Mesendoderm (in vitro differentiated cells): ENCODE measurements at regions not wholly inside any gene's neighbourhood (a gene's known extent, or its start where the extent isn't known, plus 50 kb on each side); places are given as distances from the start of the nearest gene placed in this dataset.

Source experiments
- DNase-seq: peaks from one replicate; pipeline ENCODE4 v3.0.0; 2013
- H2AK5ac ChIP-seq: 2 replicates; pipeline ENCODE4 v1.6.1; 2013; ENCODE audit warnings: low read length, inconsistent platforms
- H2BK120ac ChIP-seq: 2 replicates; pipeline ENCODE4 v1.6.1; 2013; ENCODE audit warnings: low read depth, mild to moderate bottlenecking, low read length, moderate library complexity, mixed read lengths
- H2BK15ac ChIP-seq: replicated peaks from 2 replicates; pipeline ENCODE4 v1.6.1; 2013; ENCODE audit warnings: low read depth, mild to moderate bottlenecking, moderate library complexity
- H2BK5ac ChIP-seq: 2 replicates; pipeline ENCODE4 v1.6.1; 2013; ENCODE audit warnings: low read length, inconsistent platforms
- H3K18ac ChIP-seq: 2 replicates; pipeline ENCODE4 v1.6.1; 2013; ENCODE audit warnings: mild to moderate bottlenecking, low read length, mixed read lengths
- H3K23ac ChIP-seq: one replicate; pipeline ENCODE4 v1.6.1; 2013; ENCODE audit warnings: low read length
- H3K27ac ChIP-seq: 2 replicates; pipeline ENCODE4 v1.5.1; 2013; ENCODE audit warnings: low read depth, mild to moderate bottlenecking, inconsistent platforms, low read length, moderate library complexity
- H3K27me3 ChIP-seq: 2 replicates; pipeline ENCODE4 v1.6.1; 2013; ENCODE audit warnings: low read length, control low read depth, mild to moderate bottlenecking, inconsistent platforms; ENCODE audit not compliant: insufficient read depth, poor library complexity
- H3K36me3 ChIP-seq: 2 replicates; pipeline ENCODE4 v1.6.1; 2013; ENCODE audit warnings: low read length, inconsistent platforms; ENCODE audit not compliant: control insufficient read depth, insufficient read depth
- H3K4ac ChIP-seq: one replicate; pipeline ENCODE4 v1.6.1; 2013; ENCODE audit warnings: low read depth, mild to moderate bottlenecking, low read length, moderate library complexity
- H3K4me1 ChIP-seq: 2 replicates; pipeline ENCODE4 v1.6.1; 2013; ENCODE audit warnings: low read depth, low read length, inconsistent platforms; ENCODE audit not compliant: control insufficient read depth
- H3K4me2 ChIP-seq: 2 replicates; pipeline ENCODE4 v1.6.1; 2013; ENCODE audit warnings: low read length
- H3K4me3 ChIP-seq: 2 replicates; pipeline ENCODE4 v1.5.1; 2013; ENCODE audit warnings: mild to moderate bottlenecking, low read length
- H3K56ac ChIP-seq: one replicate; pipeline ENCODE4 v1.6.1; 2013; ENCODE audit warnings: low read length
- H3K79me1 ChIP-seq: 2 replicates; pipeline ENCODE4 v1.6.1; 2013; ENCODE audit warnings: low read length, inconsistent platforms
- H3K79me2 ChIP-seq: 2 replicates; pipeline ENCODE4 v1.6.1; 2013; ENCODE audit warnings: mild to moderate bottlenecking, low read length; ENCODE audit not compliant: control insufficient read depth, insufficient read depth
- H3K9ac ChIP-seq: 2 replicates; pipeline ENCODE4 v1.6.1; 2013; ENCODE audit warnings: low read length, inconsistent platforms
- H4K5ac ChIP-seq: one replicate; pipeline ENCODE4 v1.6.1; 2013; ENCODE audit warnings: low read length
- H4K8ac ChIP-seq: one replicate; pipeline ENCODE4 v1.6.1; 2013; ENCODE audit warnings: low read depth, mild to moderate bottlenecking, control low read depth, low read length, moderate library complexity
- WGBS: extraction: QIAGEN DNeasy Blood & Tissue Kit; methylation state at CpG from one replicate; pipeline ENCODE4 v1.1.7; 2013; ENCODE audit warnings: low lambda C conversion rate, missing lambda C conversion rate; ENCODE audit not compliant: insufficient coverage; ENCODE audit errors: extremely low coverage; 5-methylcytosine and 5-hydroxymethylcytosine counted together

DNA sequence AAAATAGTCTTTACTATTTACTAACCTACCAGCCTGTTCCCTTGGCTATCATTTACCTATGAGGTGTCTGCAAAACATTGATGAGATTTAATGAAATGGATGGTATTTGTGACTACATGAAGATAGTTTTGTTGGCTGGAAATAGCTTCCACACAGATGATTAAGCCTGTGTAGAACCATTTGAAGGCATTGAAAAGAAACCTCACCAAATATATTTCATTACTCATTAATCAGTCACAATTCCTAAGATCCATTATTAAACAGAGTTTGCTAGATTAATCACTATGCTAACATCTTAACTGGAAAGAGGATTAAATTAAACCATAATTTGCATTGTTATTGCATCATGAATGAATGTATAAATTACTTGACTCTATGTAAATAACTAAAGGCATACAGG lies 560.3 kb downstream of the BMP2 start:
- H3K79me1 ChIP-seq: no peaks in the 10 kb centered on the region
- H2BK5ac ChIP-seq: no peak overlapping the region
- no peak overlapping the region for H3K18ac ChIP-seq
- no peak overlapping the region for H2AK5ac ChIP-seq
- no peak overlapping the region for H3K27ac ChIP-seq
- H2BK120ac ChIP-seq: no peak overlapping the region
- no peak overlapping the region for H3K4me2 ChIP-seq
- H3K56ac ChIP-seq: no peak overlapping the region
- no peaks in the 10 kb centered on the region for H3K79me2 ChIP-seq
- H3K9ac ChIP-seq: no peak overlapping the region
- no peak overlapping the region for H3K4ac ChIP-seq
- no peaks in the 10 kb centered on the region for H3K36me3 ChIP-seq
- no peaks in the 10 kb centered on the region for H3K4me1 ChIP-seq
- H3K23ac ChIP-seq: no peak overlapping the region
- no peak overlapping the region for H4K8ac ChIP-seq
- no peak overlapping the region for H2BK15ac ChIP-seq
- DNase-seq: no peak
- H3K4me3 ChIP-seq: no peak overlapping the region
- H4K5ac ChIP-seq: no peak overlapping the region
- H3K27me3 ChIP-seq: no peaks in the 10 kb centered on the region

DNA sequence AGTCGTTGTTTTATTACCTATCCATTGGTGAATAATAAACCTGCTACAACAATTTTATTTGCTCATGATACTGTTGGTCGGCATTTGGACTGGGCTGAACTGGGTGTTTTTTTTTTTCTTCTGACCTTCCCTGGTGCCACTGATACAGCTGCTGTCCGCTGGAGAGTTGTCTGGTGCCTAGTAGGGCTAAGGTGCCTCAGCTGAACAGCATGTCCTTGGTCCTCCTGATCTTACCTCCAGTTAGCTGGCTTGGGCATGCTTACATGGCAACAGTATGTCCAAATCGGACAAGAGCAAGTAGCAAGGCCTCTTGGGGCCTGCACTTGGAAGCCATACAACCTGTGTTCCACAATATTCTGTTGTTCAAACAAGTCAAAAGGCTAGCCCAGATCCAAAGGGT lies 563.4 kb downstream of the BMP2 start:
- H2BK15ac ChIP-seq: no peak overlapping the region
- H3K27ac ChIP-seq: no peak overlapping the region
- no peak overlapping the region for H3K56ac ChIP-seq
- no peak overlapping the region for H4K8ac ChIP-seq
- WGBS: no CpG with 5 or more reads among the region's 4 CpGs
- DNase-seq: no peak
- no peak overlapping the region for H2BK120ac ChIP-seq
- H3K4me1 ChIP-seq: no peaks in the 10 kb centered on the region
- no peak overlapping the region for H2AK5ac ChIP-seq
- no peaks in the 10 kb centered on the region for H3K27me3 ChIP-seq
- no peaks in the 10 kb centered on the region for H3K79me1 ChIP-seq
- H3K4ac ChIP-seq: no peak overlapping the region
- no peak overlapping the region for H3K9ac ChIP-seq
- no peak overlapping the region for H3K4me3 ChIP-seq
- no peak overlapping the region for H2BK5ac ChIP-seq
- H3K36me3 ChIP-seq: no peaks in the 10 kb centered on the region
- no peak overlapping the region for H3K4me2 ChIP-seq
- no peak overlapping the region for H4K5ac ChIP-seq
- H3K79me2 ChIP-seq: no peaks in the 10 kb centered on the region
- no peak overlapping the region for H3K23ac ChIP-seq
- H3K18ac ChIP-seq: no peak overlapping the region

DNA sequence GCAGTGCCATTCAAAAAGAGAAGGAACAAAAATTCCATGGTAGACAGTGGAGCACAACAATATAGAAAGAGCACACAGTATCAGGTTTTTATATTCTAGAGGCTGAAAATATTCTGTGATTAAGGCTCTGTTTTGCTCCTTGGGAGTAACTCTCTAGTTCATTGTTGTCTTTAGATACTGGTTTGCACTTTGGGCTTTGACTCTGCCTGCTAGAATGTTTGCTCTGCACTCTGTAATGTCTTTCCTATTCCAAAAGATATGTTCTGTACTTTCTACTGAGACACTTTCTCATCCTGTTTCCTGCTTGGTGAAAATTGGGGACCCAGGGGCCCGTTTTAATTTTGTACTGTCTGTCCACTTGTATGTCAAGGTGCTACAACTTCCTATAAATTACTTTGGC lies 564.7 kb downstream of the BMP2 start:
- Histone ChIP-seq H3K4me2 (no peak overlapping the region), H4K8ac (no peak overlapping the region), H4K5ac (no peak overlapping the region), H2BK120ac (no peak overlapping the region), H3K79me2 (no peaks in the 10 kb centered on the region), H3K56ac (no peak overlapping the region), H3K4me1 (no peaks in the 10 kb centered on the region), H3K27me3 (no peaks in the 10 kb centered on the region), H3K9ac (no peak overlapping the region), H3K4me3 (no peak overlapping the region), H3K36me3 (no peaks in the 10 kb centered on the region), H3K27ac (no peak overlapping the region), H3K79me1 (no peaks in the 10 kb centered on the region), H2AK5ac (no peak overlapping the region), H3K4ac (no peak overlapping the region), H2BK15ac (no peak overlapping the region), H3K18ac (no peak overlapping the region), H3K23ac (no peak overlapping the region), H2BK5ac (no peak overlapping the region)
- WGBS: no CpG with 5 or more reads among the region's 1 CpG
- no peak for DNase-seq

DNA sequence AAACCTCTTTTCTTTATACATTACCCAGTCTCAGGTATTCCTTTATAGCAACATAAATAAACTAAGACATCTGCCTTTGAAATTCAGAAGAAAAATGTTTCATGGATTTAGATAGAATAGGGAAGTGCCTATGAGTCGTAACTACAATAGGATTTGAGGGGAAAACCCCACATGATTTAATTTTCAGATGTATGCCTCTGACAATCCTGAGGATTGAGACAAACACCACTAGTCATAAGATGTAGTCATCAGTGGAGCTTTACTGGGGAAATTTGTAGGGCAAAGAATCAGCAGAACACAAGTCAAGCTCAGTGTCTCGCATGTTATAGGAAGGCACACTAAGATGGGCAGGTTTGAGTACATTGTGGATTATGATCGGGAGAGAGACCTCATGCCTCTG lies 566.4 kb downstream of the BMP2 start:
- H3K79me2 ChIP-seq: no peaks in the 10 kb centered on the region
- no peaks in the 10 kb centered on the region for H3K36me3 ChIP-seq
- H3K23ac ChIP-seq: no peak overlapping the region
- H3K9ac ChIP-seq: no peak overlapping the region
- H3K79me1 ChIP-seq: no peaks in the 10 kb centered on the region
- H3K4me2 ChIP-seq: no peak overlapping the region
- no peak overlapping the region for H2BK120ac ChIP-seq
- no peak overlapping the region for H4K8ac ChIP-seq
- H4K5ac ChIP-seq: no peak overlapping the region
- WGBS: no CpG with 5 or more reads among the region's 3 CpGs
- no peak overlapping the region for H3K27ac ChIP-seq
- no peak overlapping the region for H2BK5ac ChIP-seq
- no peak overlapping the region for H3K56ac ChIP-seq
- no peak overlapping the region for H3K4ac ChIP-seq
- H3K4me3 ChIP-seq: no peak overlapping the region
- H3K18ac ChIP-seq: no peak overlapping the region
- H3K4me1 ChIP-seq: no peaks in the 10 kb centered on the region
- H2BK15ac ChIP-seq: no peak overlapping the region
- no peaks in the 10 kb centered on the region for H3K27me3 ChIP-seq
- H2AK5ac ChIP-seq: no peak overlapping the region
- DNase-seq: no peak

DNA sequence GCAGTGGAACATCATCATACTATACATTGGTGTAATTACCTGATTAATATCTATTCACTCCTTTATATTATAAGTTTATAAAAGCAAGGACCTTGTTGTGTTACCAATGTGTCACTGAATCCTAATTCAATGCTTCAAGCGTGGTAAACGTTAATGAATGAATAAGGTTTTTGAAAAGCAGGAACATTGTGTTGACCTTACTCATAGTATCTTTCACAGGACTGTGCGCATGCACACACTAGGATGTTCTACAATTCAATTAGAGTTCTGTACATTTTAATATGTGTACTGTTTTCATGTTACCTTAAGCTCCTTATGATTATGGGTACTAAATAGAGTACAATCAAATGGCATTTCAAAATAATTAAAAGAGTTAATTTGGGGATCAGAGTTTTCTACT lies 578.5 kb downstream of the BMP2 start:
- H3K56ac ChIP-seq: no peak overlapping the region
- H4K8ac ChIP-seq: no peak overlapping the region
- no peak overlapping the region for H3K4me2 ChIP-seq
- no peak overlapping the region for H2BK15ac ChIP-seq
- H2BK120ac ChIP-seq: no peak overlapping the region
- no peaks in the 10 kb centered on the region for H3K79me1 ChIP-seq
- no peak overlapping the region for H4K5ac ChIP-seq
- H3K23ac ChIP-seq: no peak overlapping the region
- H3K36me3 ChIP-seq: no peaks in the 10 kb centered on the region
- H2BK5ac ChIP-seq: no peak overlapping the region
- H3K18ac ChIP-seq: no peak overlapping the region
- H3K4me1 ChIP-seq: no peaks in the 10 kb centered on the region
- no peak overlapping the region for H2AK5ac ChIP-seq
- H3K27ac ChIP-seq: no peak overlapping the region
- no peaks in the 10 kb centered on the region for H3K79me2 ChIP-seq
- no peak overlapping the region for H3K4me3 ChIP-seq
- WGBS: no CpG with 5 or more reads among the region's 3 CpGs
- no peaks in the 10 kb centered on the region for H3K27me3 ChIP-seq
- H3K4ac ChIP-seq: no peak overlapping the region
- H3K9ac ChIP-seq: no peak overlapping the region
- DNase-seq: no peak

DNA sequence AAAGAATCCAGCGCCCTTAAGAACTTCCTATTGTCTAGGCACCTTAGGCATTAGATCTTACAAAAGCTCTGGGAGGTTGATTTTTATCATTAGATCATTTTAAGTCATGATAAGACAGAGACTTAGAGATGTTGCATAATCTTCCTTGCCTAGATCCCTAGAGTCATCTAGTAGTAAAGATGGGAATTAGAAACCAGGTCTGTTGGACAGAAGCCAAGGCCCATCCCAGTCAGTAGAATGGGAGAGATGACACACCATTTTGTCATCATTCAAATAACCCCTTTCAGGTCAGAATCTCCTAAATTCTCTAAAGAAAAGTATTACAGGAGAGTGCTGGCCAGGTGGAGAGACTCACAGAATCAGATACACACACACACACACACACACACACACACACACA lies 579.1 kb downstream of the BMP2 start:
- no CpG with 5 or more reads among the region's 1 CpG for WGBS
- no peak overlapping the region for H3K4ac ChIP-seq
- no peaks in the 10 kb centered on the region for H3K79me1 ChIP-seq
- H4K5ac ChIP-seq: no peak overlapping the region
- H2AK5ac ChIP-seq: no peak overlapping the region
- H3K18ac ChIP-seq: no peak overlapping the region
- H3K4me3 ChIP-seq: no peak overlapping the region
- H3K79me2 ChIP-seq: no peaks in the 10 kb centered on the region
- no peak overlapping the region for H2BK5ac ChIP-seq
- no peak for DNase-seq
- no peak overlapping the region for H3K9ac ChIP-seq
- no peak overlapping the region for H4K8ac ChIP-seq
- no peak overlapping the region for H2BK15ac ChIP-seq
- H3K27ac ChIP-seq: no peak overlapping the region
- no peak overlapping the region for H3K4me2 ChIP-seq
- H3K56ac ChIP-seq: no peak overlapping the region
- H3K23ac ChIP-seq: no peak overlapping the region
- H2BK120ac ChIP-seq: no peak overlapping the region
- H3K27me3 ChIP-seq: no peaks in the 10 kb centered on the region
- H3K4me1 ChIP-seq: no peaks in the 10 kb centered on the region
- no peaks in the 10 kb centered on the region for H3K36me3 ChIP-seq
